ENCODE measurements at regions not wholly inside any gene's neighbourhood (a gene's known extent, or its start where the extent isn't known, plus 50 kb on each side); places are given as distances from the start of the nearest gene placed in this dataset.

- TF ChIP-seq IRF2 (CRISPR knock-in tag; IDR thresholded peaks at IDR 0.05) = no peak
Measured at GRCh38 chr3:176262071-176262470, 935.2 kb downstream of the TBL1XR1 start (continued).

- POLR2A ChIA-PET = no interaction called here
- ATAC-seq = no peak
- no peak overlapping the region for H3K27ac ChIP-seq (ENCODE audit: extremely low read length, insufficient read depth, low read length)
- H4K20me1 ChIP-seq (ENCODE audit: insufficient read depth, low read length) = no peaks in the 10 kb centered on the region
- FAIRE-seq = no peak
- no peaks in the 10 kb centered on the region for H3K79me2 ChIP-seq (ENCODE audit: insufficient read depth, low read length)
- no peak overlapping the region for H2AFZ ChIP-seq (ENCODE audit: low read length)
- no peak for TF ChIP-seq CEBPB (IDR thresholded peaks at IDR 0.05; ENCODE audit: borderline replicate concordance, low read depth, low read length)
- TF ChIP-seq PLSCR1 (CRISPR knock-in tag; IDR thresholded peaks at IDR 0.05; ENCODE audit: borderline replicate concordance) = no peak
- TF ChIP-seq ZNF768 (CRISPR knock-in tag; IDR thresholded peaks at IDR 0.05) = no peak
- no peak for TF ChIP-seq SYNCRIP (IDR thresholded peaks at IDR 0.05; ENCODE audit: insufficient read depth, low read depth, low read length)
- no peak for TF ChIP-seq PPARG (CRISPR knock-in tag; conservative IDR thresholded peaks at IDR 0.05)
- no peak for TF ChIP-seq GLI4 (CRISPR knock-in tag; IDR thresholded peaks at IDR 0.05; ENCODE audit: borderline replicate concordance)
- no peak for TF ChIP-seq MZF1 (CRISPR knock-in tag; IDR thresholded peaks at IDR 0.05; ENCODE audit: borderline replicate concordance)
- H3K36me3 ChIP-seq (replicated peaks in 1 of 2; ENCODE audit: control insufficient read depth in 1 of 2, insufficient read depth in 2 of 2, low read length in 2 of 2) = no peaks in the 10 kb centered on the region
- DNase-seq (ENCODE audit: low spot score) = no peak
- peaks cover 90% of the 10 kb centered on the region for H3K9me3 ChIP-seq (ENCODE audit: low read length)
- H3K4me2 ChIP-seq (ENCODE audit: low read depth, low read length) = no peak overlapping the region
- H3K4me1 ChIP-seq (ENCODE audit: insufficient read depth, low read length) = no peaks in the 10 kb centered on the region
- H3K9ac ChIP-seq (ENCODE audit: insufficient read depth, low read depth, low read length) = no peak overlapping the region
- WGBS (ENCODE audit: low lambda C conversion rate) = 3% methylated on average over 3 of the region's 3 CpGs
- BruUV-seq (replicated peaks) = no TSS peak
- CTCF ChIA-PET (ENCODE audit: low intra/inter-chr PET ratio, low total read pairs) = no interaction called here
- no peaks in the 10 kb centered on the region for H3K27me3 ChIP-seq (ENCODE audit: control insufficient read depth in 1 of 2, insufficient read depth in 2 of 2, low read length in 2 of 2)
- intact Hi-C loops (cut with micrococcal nuclease; ENCODE audit: unreplicated experiment) (no loop called here), in situ Hi-C loops (cut with HindIII; ENCODE audit: extremely low pct_ligation_motif_present, low pct_unique_long_range_greater_than_20kb) (no loop called here)
- no peak overlapping the region for H3K4me3 ChIP-seq (replicated peaks in 1 of 3; ENCODE audit: insufficient read depth in 1 of 3, low read depth in 2 of 3, low read length in 3 of 3)
Measured at GRCh38 chr3:176247191-176247590, 950.1 kb downstream of the TBL1XR1 start.
